Activated T-cell treated with anti-CD3 and anti-CD28 coated beads, Interleukin-2, amount 50 U/mL, for 72 hours (primary cell): ENCODE measurements at regions not wholly inside any gene's neighbourhood (a gene's known extent, or its start where the extent isn't known, plus 50 kb on each side); places are given as distances from the start of the nearest gene placed in this dataset.

Experiments
- ATAC-seq, 2 donors: fragments of 150-1000 bp; cut with Tn5 transposase; replicated peaks in 1 of 2; 2 replicates each; pipeline ENCODE4 v1.10.0; 2021; ENCODE audit warnings: moderate library complexity in 2 of 2, mild to moderate bottlenecking in 1 of 2
- DNase-seq, 2 donors: peaks; one replicate each; pipeline ENCODE4 v3.0.0; 2021 to 2022; ENCODE audit warnings: mixed read lengths in 1 of 2
- H3K27ac Mint-ChIP-seq: one replicate; pipeline ENCODE4 v1.8.0; 2022; ENCODE audit warnings: mild to moderate bottlenecking, moderate library complexity, mixed read lengths
- H3K27me3 Mint-ChIP-seq: one replicate; pipeline ENCODE4 v1.8.0; 2022; ENCODE audit warnings: low read depth, mixed read lengths
- H3K36me3 Mint-ChIP-seq, 2 donors: one replicate each; pipeline ENCODE4 v1.8.0; 2022; ENCODE audit warnings: mixed read lengths in 2 of 2, mild to moderate bottlenecking in 1 of 2; ENCODE audit not compliant: insufficient read depth in 2 of 2
- H3K4me1 Mint-ChIP-seq: one replicate; pipeline ENCODE4 v1.8.0; 2022; ENCODE audit warnings: low read depth, mixed read lengths
- H3K4me3 Mint-ChIP-seq, 2 donors: one replicate each; pipeline ENCODE4 v1.8.0; 2022; ENCODE audit warnings: mild to moderate bottlenecking in 2 of 2, mixed read lengths in 2 of 2, moderate library complexity in 2 of 2
- H3K9me3 Mint-ChIP-seq, 2 donors: one replicate each; pipeline ENCODE4 v1.8.0; 2022; ENCODE audit warnings: mixed read lengths in 2 of 2

DNA sequence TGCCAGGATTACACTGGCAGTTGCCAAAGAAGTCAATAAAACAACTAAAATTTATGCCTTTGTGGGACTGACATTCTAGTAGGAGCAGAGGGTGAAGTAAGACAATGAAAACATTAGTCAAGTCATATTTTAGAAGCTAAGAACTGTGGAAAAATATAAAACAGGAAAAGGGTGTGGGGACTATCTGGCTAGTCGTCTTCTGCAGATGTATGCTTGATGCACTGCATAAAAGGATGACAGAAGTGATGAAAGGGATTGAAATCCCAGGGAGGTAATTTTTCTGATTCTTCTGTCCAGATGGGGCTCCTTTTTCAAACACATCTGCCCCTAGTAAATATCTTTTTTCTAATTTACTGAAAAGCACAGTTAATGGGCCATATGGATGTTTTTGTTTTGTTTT is 706.3 kb downstream of the ADGRL2 start:
- H3K27me3 Mint-ChIP-seq = no peaks in the 10 kb centered on the region
- H3K4me3 Mint-ChIP-seq = no peak overlapping the region
- DNase-seq (no peak), ATAC-seq (no peak)
- H3K27ac Mint-ChIP-seq = no peak overlapping the region
- no peaks in the 10 kb centered on the region for H3K36me3 Mint-ChIP-seq
- peaks cover 0 to 2% of the 10 kb centered on the region in 2 donors for H3K9me3 Mint-ChIP-seq
- no peaks in the 10 kb centered on the region for H3K4me1 Mint-ChIP-seq

- no peak overlapping the region for H3K4me3 Mint-ChIP-seq
- H3K27me3 Mint-ChIP-seq = no peaks in the 10 kb centered on the region
- H3K9me3 Mint-ChIP-seq = peaks cover 0 to 2% of the 10 kb centered on the region in 2 donors
- ATAC-seq = no peak
- H3K36me3 Mint-ChIP-seq = no peaks in the 10 kb centered on the region
- no peaks in the 10 kb centered on the region for H3K4me1 Mint-ChIP-seq
- DNase-seq = no peak
- H3K27ac Mint-ChIP-seq = no peak overlapping the region
Measured at GRCh38 chr1:82503822-82504221, 703.1 kb downstream of the ADGRL2 start.

DNA sequence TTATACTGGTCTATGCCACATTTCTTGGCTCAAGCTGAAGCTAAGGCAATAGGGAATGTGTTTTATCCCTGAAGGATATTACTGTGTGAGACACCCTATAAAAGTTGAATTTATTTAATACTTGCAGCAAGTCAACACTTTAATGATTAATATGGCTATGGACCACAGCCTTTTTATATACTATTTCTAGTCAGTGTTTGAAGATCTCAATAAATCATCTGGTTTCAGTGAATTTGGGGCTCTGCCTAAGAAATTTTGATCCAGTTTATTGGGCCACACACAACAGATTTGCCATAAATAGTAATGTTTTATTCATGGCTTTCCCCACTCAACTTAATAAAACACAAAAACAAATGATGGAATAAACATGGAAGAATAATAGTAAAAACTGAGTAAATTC is 698.3 kb downstream of the ADGRL2 start:
- DNase-seq (no peak), ATAC-seq (no peak)
- peaks cover 0 to 6% of the 10 kb centered on the region in 2 donors for H3K36me3 Mint-ChIP-seq
- no peak overlapping the region for H3K4me3 Mint-ChIP-seq
- H3K4me1 Mint-ChIP-seq = no peaks in the 10 kb centered on the region
- peaks cover 10% of the 10 kb centered on the region in 2 donors for H3K9me3 Mint-ChIP-seq
- no peak overlapping the region for H3K27ac Mint-ChIP-seq
- H3K27me3 Mint-ChIP-seq = no peaks in the 10 kb centered on the region

GRCh38 chr1:82494117-82494516 is 693.4 kb downstream of the ADGRL2 start:
- Mint-ChIP-seq H3K27me3 (no peaks in the 10 kb centered on the region), H3K36me3 (peaks cover 0 to 6% of the 10 kb centered on the region in 2 donors), H3K9me3 (peaks cover 11 to 12% of the 10 kb centered on the region in 2 donors), H3K4me1 (no peaks in the 10 kb centered on the region), H3K4me3 (no peak overlapping the region), H3K27ac (no peak overlapping the region)
- ATAC-seq = no peak
- no peak for DNase-seq

GRCh38 chr1:82492159-82492558 is 691.4 kb downstream of the ADGRL2 start:
- H3K36me3 Mint-ChIP-seq = peaks cover 0 to 3% of the 10 kb centered on the region in 2 donors
- peaks cover 9 to 10% of the 10 kb centered on the region in 2 donors for H3K9me3 Mint-ChIP-seq

DNA sequence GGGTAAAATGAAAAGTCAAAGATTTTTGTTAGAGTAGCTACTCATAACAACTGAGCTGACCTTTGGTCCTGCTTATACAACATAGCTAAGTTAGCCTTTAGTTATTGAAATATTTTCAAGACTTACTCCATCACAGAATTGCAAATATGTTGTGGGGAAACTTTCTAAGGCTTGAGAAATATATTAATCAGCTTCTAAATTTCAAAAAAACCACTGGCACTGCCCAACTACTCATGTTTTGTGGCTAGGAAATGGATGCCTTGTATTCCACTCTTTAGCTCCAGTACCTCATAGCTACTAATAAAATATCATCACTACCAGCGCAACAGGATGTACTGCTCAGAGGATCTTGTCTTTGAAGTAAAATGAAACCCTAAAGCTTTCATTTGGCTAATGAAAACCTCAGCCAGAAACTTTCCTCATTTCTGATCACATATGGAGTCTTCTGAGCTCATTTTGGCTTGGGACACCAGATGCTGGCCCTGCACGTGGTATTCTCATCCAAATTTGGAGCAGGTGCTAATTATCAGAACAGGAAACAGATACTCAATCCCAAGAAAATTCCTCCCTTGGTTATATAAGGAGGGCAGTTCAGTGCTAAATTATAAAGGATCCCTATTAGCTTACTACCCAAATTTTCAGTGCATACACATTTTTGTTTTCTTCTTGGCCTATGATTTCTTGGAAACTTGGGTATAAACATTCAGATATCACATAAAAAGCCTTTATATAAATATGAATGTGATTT is 690.7 kb downstream of the ADGRL2 start:
- Mint-ChIP-seq H3K9me3 (peaks cover 7% of the 10 kb centered on the region in 2 donors), H3K27me3 (no peaks in the 10 kb centered on the region), H3K4me3 (no peak overlapping the region), H3K36me3 (peaks cover 0 to 2% of the 10 kb centered on the region in 2 donors), H3K4me1 (no peaks in the 10 kb centered on the region), H3K27ac (no peak overlapping the region)
- ATAC-seq (no peak), DNase-seq (no peak)

More at GRCh38 chr1:82492159-82492558, 691.4 kb downstream of the ADGRL2 start:
- no peak for DNase-seq
- Mint-ChIP-seq H3K27ac (no peak overlapping the region), H3K4me3 (no peak overlapping the region), H3K27me3 (no peaks in the 10 kb centered on the region), H3K4me1 (no peaks in the 10 kb centered on the region)
- no peak for ATAC-seq

- peaks cover 0 to 1% of the 10 kb centered on the region in 2 donors for H3K9me3 Mint-ChIP-seq
- H3K27me3 Mint-ChIP-seq = no peaks in the 10 kb centered on the region
- ATAC-seq = no peak
- H3K27ac Mint-ChIP-seq = no peak overlapping the region
- H3K36me3 Mint-ChIP-seq = no peaks in the 10 kb centered on the region
- no peak overlapping the region for H3K4me3 Mint-ChIP-seq
- H3K4me1 Mint-ChIP-seq = no peaks in the 10 kb centered on the region
- no peak for DNase-seq
Measured at GRCh38 chr1:82487778-82488177, 687.0 kb downstream of the ADGRL2 start.

DNA sequence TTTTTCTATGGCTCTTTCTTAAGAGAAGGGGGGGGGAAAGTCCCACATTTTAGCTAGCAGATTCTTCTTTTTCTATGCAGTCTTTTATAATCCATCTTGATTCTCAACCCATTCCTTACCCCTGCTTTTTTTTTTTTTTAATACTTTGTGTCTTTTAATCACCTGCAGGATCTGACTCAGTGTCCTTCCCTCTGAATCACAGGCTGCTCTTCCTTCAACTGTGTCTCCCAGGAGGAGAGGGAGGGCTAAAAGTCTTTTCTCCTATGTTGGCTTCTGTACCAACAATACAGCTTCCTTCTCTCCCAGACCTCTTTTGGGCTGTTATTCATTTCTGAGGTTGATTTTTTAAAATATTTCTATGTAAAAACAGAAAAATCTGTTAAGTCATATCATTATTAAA is 686.2 kb downstream of the ADGRL2 start:
- no peaks in the 10 kb centered on the region for H3K27me3 Mint-ChIP-seq
- H3K4me3 Mint-ChIP-seq = no peak overlapping the region
- no peak overlapping the region for H3K27ac Mint-ChIP-seq
- no peak for ATAC-seq
- peaks cover 0 to 1% of the 10 kb centered on the region in 2 donors for H3K9me3 Mint-ChIP-seq
- DNase-seq = no peak
- no peaks in the 10 kb centered on the region for H3K4me1 Mint-ChIP-seq
- H3K36me3 Mint-ChIP-seq = no peaks in the 10 kb centered on the region

- H3K27me3 Mint-ChIP-seq = no peaks in the 10 kb centered on the region
- H3K27ac Mint-ChIP-seq = no peak overlapping the region
- H3K4me3 Mint-ChIP-seq = no peak overlapping the region
- no peak for ATAC-seq
- no peaks in the 10 kb centered on the region for H3K36me3 Mint-ChIP-seq
- H3K9me3 Mint-ChIP-seq = peaks cover 1% of the 10 kb centered on the region in 2 donors
- no peak for DNase-seq
- no peaks in the 10 kb centered on the region for H3K4me1 Mint-ChIP-seq
Measured at GRCh38 chr1:82486468-82486867, 685.7 kb downstream of the ADGRL2 start.

- DNase-seq = no peak
- no peak overlapping the region for H3K27ac Mint-ChIP-seq
- H3K27me3 Mint-ChIP-seq = no peaks in the 10 kb centered on the region
- ATAC-seq = no peak
- no peak overlapping the region for H3K4me3 Mint-ChIP-seq
- H3K9me3 Mint-ChIP-seq = peaks cover 1% of the 10 kb centered on the region in 2 donors
- no peaks in the 10 kb centered on the region for H3K36me3 Mint-ChIP-seq
- no peaks in the 10 kb centered on the region for H3K4me1 Mint-ChIP-seq
Measured at GRCh38 chr1:82485591-82486369, 685.0 kb downstream of the ADGRL2 start.

- ATAC-seq = no peak
- H3K4me3 Mint-ChIP-seq = no peak overlapping the region
Measured at GRCh38 chr1:82483146-82483545, 682.4 kb downstream of the ADGRL2 start.

DNA sequence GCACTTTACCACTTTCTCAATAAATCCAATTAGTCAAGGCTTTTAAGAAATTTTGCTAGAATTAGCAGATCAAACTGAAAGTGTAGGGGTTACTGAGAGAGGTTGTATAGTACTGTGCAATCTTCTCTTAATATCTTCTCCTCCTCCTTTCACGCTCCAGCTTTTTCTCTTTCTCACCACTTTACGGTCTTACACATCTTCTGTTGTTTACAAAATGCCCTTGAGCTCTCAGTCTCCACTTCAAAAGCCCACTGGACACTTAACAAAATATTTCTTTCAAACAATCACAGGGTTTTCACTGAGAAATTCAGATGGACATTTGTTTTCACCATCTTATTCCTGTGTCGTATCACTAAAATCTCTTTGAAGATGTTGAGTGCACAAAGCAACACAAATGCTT is 678.2 kb downstream of the ADGRL2 start:
- Mint-ChIP-seq H3K36me3 (no peaks in the 10 kb centered on the region), H3K27ac (no peak overlapping the region), H3K27me3 (no peaks in the 10 kb centered on the region), H3K9me3 (peaks cover 1 to 2% of the 10 kb centered on the region in 2 donors), H3K4me3 (no peak overlapping the region), H3K4me1 (no peaks in the 10 kb centered on the region)
- DNase-seq = no peak
- no peak for ATAC-seq

More at GRCh38 chr1:82483146-82483545, 682.4 kb downstream of the ADGRL2 start:
- DNase-seq = no peak
- no peaks in the 10 kb centered on the region for H3K27me3 Mint-ChIP-seq
- peaks cover 0 to 1% of the 10 kb centered on the region in 2 donors for H3K9me3 Mint-ChIP-seq
- H3K36me3 Mint-ChIP-seq = no peaks in the 10 kb centered on the region
- no peaks in the 10 kb centered on the region for H3K4me1 Mint-ChIP-seq
- H3K27ac Mint-ChIP-seq = no peak overlapping the region

DNA sequence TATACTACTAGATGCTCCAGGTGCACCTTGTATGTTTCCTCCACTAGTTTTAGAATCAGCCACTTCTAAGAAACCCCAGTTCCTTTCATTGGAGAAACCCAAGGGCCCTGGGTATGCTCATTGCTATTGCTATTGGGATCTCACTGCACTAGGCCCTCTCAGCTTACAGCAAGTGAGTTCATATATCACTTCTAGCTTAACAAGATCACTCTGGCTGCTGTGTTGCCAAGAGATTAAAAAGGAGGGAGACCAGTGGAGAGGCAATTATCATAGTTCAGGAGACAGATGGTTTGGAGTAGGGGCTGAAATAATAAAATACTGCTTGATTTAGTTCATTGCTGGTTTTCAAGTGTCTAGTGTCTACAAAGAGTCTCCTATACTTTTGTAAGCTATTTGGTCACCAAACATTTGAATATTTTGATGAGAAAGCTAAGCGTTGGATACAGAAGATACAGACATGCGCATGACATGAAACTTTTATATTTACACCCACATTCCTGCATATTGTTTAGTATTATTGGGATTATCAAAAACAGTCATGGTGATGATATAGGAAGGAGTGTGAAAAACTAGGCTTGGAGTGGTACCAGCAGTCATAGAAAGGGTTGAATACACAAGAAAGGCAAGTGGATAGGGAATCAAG is 671.9 kb downstream of the ADGRL2 start:
- Mint-ChIP-seq H3K36me3 (no peaks in the 10 kb centered on the region), H3K4me3 (no peak overlapping the region), H3K27ac (no peak overlapping the region), H3K9me3 (peaks cover 0 to 2% of the 10 kb centered on the region in 2 donors), H3K27me3 (no peaks in the 10 kb centered on the region), H3K4me1 (no peaks in the 10 kb centered on the region)
- no peak for ATAC-seq
- DNase-seq = no peak
